ENCODE measurements at regions not wholly inside any gene's neighbourhood (a gene's known extent, or its start where the extent isn't known, plus 50 kb on each side); places are given as distances from the start of the nearest gene placed in this dataset.

DNA sequence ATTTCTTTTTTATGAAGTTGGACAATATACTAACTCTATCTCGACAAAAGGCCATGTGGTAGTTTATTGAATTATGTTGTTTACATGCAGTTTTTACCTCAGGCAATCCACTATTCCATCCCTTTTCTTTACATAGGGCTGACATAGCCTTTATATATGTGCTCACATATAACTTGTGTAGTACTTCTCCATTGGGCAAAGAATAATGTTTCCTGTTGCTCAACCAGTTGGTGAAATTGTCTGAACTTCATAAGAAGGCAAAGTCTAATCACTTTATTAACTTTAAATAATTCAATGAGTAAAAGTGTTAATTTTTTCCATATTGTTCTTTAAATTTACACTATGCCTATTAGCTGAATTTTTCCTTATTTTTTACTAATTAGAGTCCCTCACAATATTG is 1272.1 kb downstream of the EPHA7 start:
- no peak for DNase-seq (ENCODE audit: low read depth, low spot score)
- CTCF ChIA-PET = no interaction called here
- H3K27me3 ChIP-seq (ENCODE audit: control insufficient read depth, insufficient read depth, low read length) = no peaks in the 10 kb centered on the region
- POLR2A ChIA-PET = no interaction called here
- TF ChIP-seq, protein P1, sequence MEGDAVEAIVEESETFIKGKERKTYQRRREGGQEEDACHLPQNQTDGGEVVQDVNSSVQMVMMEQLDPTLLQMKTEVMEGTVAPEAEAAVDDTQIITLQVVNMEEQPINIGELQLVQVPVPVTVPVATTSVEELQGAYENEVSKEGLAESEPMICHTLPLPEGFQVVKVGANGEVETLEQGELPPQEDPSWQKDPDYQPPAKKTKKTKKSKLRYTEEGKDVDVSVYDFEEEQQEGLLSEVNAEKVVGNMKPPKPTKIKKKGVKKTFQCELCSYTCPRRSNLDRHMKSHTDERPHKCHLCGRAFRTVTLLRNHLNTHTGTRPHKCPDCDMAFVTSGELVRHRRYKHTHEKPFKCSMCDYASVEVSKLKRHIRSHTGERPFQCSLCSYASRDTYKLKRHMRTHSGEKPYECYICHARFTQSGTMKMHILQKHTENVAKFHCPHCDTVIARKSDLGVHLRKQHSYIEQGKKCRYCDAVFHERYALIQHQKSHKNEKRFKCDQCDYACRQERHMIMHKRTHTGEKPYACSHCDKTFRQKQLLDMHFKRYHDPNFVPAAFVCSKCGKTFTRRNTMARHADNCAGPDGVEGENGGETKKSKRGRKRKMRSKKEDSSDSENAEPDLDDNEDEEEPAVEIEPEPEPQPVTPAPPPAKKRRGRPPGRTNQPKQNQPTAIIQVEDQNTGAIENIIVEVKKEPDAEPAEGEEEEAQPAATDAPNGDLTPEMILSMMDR (IDR thresholded peaks at IDR 0.05; ENCODE audit: low read depth, low read length) = no peak
- H3K27ac ChIP-seq (ENCODE audit: low read depth, low read length) = no peak overlapping the region
- no peak overlapping the region for H3K4me3 ChIP-seq (ENCODE audit: low read depth, low read length)
- H3K9me3 ChIP-seq (ENCODE audit: control insufficient read depth, insufficient read depth, low read length) = no peaks in the 10 kb centered on the region

DNA sequence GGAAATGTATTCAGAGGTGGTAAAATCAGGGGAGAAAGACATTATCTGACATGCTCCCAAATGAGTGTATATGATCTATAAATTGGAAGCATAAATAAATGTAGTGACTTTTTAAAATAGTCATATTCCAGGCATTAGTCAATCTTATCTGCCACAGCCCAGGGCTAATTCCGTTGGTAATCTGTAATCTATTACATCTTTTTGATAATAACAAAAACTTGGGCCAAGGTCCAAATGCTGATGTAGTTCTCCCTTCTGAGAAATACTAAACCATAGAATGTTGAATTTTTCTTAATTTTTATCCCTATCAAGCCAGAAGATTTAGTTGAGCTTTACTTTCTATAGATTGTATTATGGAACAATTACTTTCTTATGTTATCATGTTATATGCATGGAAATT is 1279.8 kb downstream of the EPHA7 start:
- no peak for DNase-seq (ENCODE audit: low read depth, low spot score)
- Histone ChIP-seq H3K27ac (ENCODE audit: low read depth, low read length) (no peak overlapping the region), H3K4me3 (ENCODE audit: low read depth, low read length) (no peak overlapping the region), H3K27me3 (ENCODE audit: control insufficient read depth, insufficient read depth, low read length) (no peaks in the 10 kb centered on the region), H3K9me3 (ENCODE audit: control insufficient read depth, insufficient read depth, low read length) (no peaks in the 10 kb centered on the region)
- ChIA-PET CTCF (no interaction called here), POLR2A (no interaction called here)
- TF ChIP-seq, protein P1 (IDR thresholded peaks at IDR 0.05; ENCODE audit: low read depth, low read length) = no peak

- CTCF ChIA-PET = no interaction called here
- POLR2A ChIA-PET = no interaction called here
- H3K27ac ChIP-seq (ENCODE audit: low read depth, low read length) = no peak overlapping the region
- H3K9me3 ChIP-seq (ENCODE audit: control insufficient read depth, insufficient read depth, low read length) = no peaks in the 10 kb centered on the region
- DNase-seq (ENCODE audit: low read depth, low spot score) = no peak
- H3K4me3 ChIP-seq (ENCODE audit: low read depth, low read length) = no peak overlapping the region
- no peaks in the 10 kb centered on the region for H3K27me3 ChIP-seq (ENCODE audit: control insufficient read depth, insufficient read depth, low read length)
- TF ChIP-seq, protein P1 (IDR thresholded peaks at IDR 0.05; ENCODE audit: low read depth, low read length) = no peak
These were observed 1286.4 kb downstream of the EPHA7 start for GRCh38 chr6:92132957-92133356.

- DNase-seq (ENCODE audit: low read depth, low spot score) = no peak
- no peaks in the 10 kb centered on the region for H3K27me3 ChIP-seq (ENCODE audit: control insufficient read depth, insufficient read depth, low read length)
- ChIA-PET POLR2A (no interaction called here), CTCF (no interaction called here)
- no peak overlapping the region for H3K4me3 ChIP-seq (ENCODE audit: low read depth, low read length)
- no peak overlapping the region for H3K27ac ChIP-seq (ENCODE audit: low read depth, low read length)
- H3K9me3 ChIP-seq (ENCODE audit: control insufficient read depth, insufficient read depth, low read length) = no peaks in the 10 kb centered on the region
- TF ChIP-seq, protein P1 (IDR thresholded peaks at IDR 0.05; ENCODE audit: low read depth, low read length) = no peak
These were observed 1286.9 kb downstream of the EPHA7 start for GRCh38 chr6:92132457-92132856.

GRCh38 chr6:92130944-92131343 is 1288.4 kb downstream of the EPHA7 start:
- no peaks in the 10 kb centered on the region for H3K27me3 ChIP-seq (ENCODE audit: control insufficient read depth, insufficient read depth, low read length)
- TF ChIP-seq, protein P1 (IDR thresholded peaks at IDR 0.05; ENCODE audit: low read depth, low read length) = no peak
- ChIA-PET POLR2A (no interaction called here), CTCF (no interaction called here)
- no peaks in the 10 kb centered on the region for H3K9me3 ChIP-seq (ENCODE audit: control insufficient read depth, insufficient read depth, low read length)
- H3K27ac ChIP-seq (ENCODE audit: low read depth, low read length) = no peak overlapping the region
- DNase-seq (ENCODE audit: low read depth, low spot score) = no peak
- no peak overlapping the region for H3K4me3 ChIP-seq (ENCODE audit: low read depth, low read length)

Data from AG04450 (cell line).